ENCODE measurements at regions not wholly inside any gene's neighbourhood (a gene's known extent, or its start where the extent isn't known, plus 50 kb on each side); places are given as distances from the start of the nearest gene placed in this dataset.
A peak's percentile ranks its signal among the peaks of the same experiment; 100 is the strongest.
"Not testable (repeated sequence)": the region's sequence is repeated elsewhere in the genome, so short reads cannot be mapped to it uniquely, and the experiment has no call there.

DNA sequence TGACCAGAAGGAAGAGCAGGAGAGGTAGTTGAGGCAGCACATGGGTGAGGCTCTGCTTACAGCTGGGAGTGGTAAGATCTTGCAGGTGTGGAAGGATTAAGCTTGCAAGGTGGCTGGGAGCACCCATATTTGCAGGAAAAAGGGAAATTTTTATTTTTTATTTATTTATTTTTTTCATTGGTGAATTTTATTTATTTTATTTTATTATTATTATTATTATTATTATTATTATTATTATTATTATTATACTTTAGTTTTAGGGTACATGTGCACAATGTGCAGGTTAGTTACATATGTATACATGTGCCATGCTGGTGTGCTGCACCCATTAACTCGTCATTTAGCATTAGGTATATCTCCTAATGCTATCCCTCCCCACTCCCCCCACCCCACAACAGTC is 297.4 kb upstream of the BOD1L1 start:
- H3K36me3 Mint-ChIP-seq; H3K4me3 Mint-ChIP-seq; DNase-seq; H3K9me3 Mint-ChIP-seq; H3K4me1 Mint-ChIP-seq; H3K27ac Mint-ChIP-seq; ATAC-seq (replicated peaks); H3K27me3 Mint-ChIP-seq: not testable (repeated sequence)

DNA sequence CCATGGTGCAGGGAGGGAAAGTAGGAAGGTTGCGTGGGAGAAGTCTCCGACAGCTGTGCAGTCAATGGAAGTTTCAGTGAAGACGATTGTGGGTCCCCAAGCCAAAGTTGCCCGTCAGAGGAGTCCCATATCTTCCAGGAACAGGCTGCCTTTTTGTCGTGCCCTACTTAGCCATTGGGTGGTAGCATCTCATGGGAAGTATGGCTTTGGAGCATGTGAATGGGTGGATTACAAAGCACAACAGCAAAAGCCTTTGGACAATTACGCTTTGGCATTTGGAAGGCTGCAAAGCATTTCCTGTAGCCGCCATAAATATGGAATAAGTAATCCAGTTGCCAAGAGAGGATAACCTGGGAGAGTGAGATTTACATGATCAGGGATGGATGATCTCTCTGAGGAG is 300.7 kb upstream of the BOD1L1 start:
- Mint-ChIP-seq H3K9me3 (peaks cover 3 to 4% of the 10 kb centered on the region in 2 donors), H3K4me1 (no peaks in the 10 kb centered on the region), H3K36me3 (no peaks in the 10 kb centered on the region), H3K27ac (no peak overlapping the region), H3K4me3 (no peak overlapping the region), H3K27me3 (peaks cover 14 to 15% of the 10 kb centered on the region in 2 donors)
- DNase-seq = no peak
- ATAC-seq (replicated peaks) = no peak

DNA sequence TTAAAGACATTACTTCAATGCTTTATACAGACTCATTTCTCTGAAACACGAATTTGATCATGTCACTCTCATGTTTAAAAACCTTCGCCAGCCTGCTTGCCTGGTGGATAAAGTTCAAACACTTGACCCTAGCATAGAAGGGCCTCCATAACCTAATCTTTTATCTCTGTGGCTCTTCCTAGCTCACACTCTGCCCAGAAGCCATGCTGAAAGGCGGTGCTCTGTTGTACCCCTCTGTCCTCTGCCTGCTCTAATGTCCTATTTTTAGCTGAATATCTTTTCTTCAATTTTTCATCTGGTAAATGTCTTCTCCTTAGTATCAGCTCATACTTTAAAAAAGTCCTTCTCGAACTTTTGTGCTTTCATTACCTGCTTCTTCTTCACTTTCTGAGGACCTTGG is 302.6 kb upstream of the BOD1L1 start:
- Mint-ChIP-seq H3K4me3 (no peak overlapping the region), H3K27me3 (peaks cover 7 to 8% of the 10 kb centered on the region in 2 donors), H3K36me3 (no peaks in the 10 kb centered on the region), H3K27ac (no peak overlapping the region), H3K4me1 (no peaks in the 10 kb centered on the region), H3K9me3 (no peaks in the 10 kb centered on the region)
- DNase-seq (no peak), ATAC-seq (replicated peaks) (no peak)

DNA sequence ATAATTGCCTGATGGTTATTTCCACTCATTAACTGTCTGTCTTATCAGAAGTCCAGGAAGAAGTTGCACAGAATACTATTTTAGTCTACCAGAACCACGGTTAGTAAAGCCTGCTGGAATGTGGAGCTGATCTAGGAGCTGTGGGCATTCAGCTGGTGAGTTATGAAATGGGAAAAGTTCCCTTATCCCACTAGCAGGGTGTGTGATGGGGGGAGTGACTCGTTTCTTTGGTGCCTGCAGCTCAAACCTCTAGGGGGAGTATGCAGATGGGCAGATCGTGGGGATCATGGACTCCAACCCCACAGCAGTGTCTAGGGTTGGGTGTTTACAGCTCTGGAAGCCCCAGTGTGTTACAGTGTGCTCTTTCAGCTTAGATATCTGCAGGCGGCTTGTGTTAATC is 305.7 kb upstream of the BOD1L1 start:
- no peak overlapping the region for H3K27ac Mint-ChIP-seq
- no peak for ATAC-seq (replicated peaks)
- no peaks in the 10 kb centered on the region for H3K4me1 Mint-ChIP-seq
- no peak overlapping the region for H3K4me3 Mint-ChIP-seq
- H3K9me3 Mint-ChIP-seq = no peaks in the 10 kb centered on the region
- peaks cover 7 to 8% of the 10 kb centered on the region in 2 donors for H3K27me3 Mint-ChIP-seq
- no peaks in the 10 kb centered on the region for H3K36me3 Mint-ChIP-seq
- DNase-seq = no peak

DNA sequence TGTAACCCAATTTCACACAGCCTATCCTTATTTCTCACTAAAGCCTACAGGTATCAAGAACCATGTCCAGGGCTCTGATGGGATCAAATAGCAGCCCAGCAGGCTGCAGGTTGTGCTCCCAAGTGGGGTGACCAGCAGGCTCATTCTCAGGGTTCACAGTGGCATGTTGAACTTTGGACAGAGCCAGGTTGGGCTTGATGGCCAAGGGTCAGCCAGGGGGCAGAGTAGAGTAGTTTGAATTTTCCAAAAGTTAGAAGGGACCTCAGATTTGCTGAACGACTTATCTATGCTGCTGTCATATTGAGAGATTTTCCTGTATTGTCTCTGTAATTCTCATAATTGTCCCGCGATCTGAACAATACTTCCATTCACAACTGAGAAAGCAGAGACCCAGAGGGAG is 310.8 kb upstream of the BOD1L1 start:
- H3K4me1 Mint-ChIP-seq = no peaks in the 10 kb centered on the region
- H3K27ac Mint-ChIP-seq = no peak overlapping the region
- no peaks in the 10 kb centered on the region for H3K36me3 Mint-ChIP-seq
- H3K4me3 Mint-ChIP-seq = no peak overlapping the region
- no peaks in the 10 kb centered on the region for H3K9me3 Mint-ChIP-seq
- DNase-seq = no peak
- no peaks in the 10 kb centered on the region for H3K27me3 Mint-ChIP-seq
- ATAC-seq (replicated peaks) = no peak

DNA sequence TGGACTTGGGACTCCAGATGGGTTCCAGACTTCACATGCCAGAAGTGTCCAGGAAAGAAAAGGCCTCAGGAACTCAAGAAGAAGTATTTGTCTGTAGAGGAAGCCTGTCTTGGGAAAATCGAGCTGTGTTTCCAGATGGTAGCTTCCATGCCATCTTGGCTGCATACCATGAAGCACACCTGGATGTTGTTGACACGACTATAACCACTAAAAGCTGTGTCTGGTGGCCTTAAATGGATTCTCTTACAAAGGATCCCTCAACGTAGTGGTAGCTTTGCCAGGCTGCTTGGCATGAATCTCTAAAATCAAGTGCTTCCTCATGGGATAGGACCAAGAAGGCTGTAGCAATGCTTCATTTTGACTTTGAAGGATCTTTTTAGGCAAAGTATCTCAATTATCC is 313.4 kb upstream of the BOD1L1 start:
- Mint-ChIP-seq H3K36me3 (no peaks in the 10 kb centered on the region), H3K4me3 (no peak overlapping the region), H3K9me3 (no peaks in the 10 kb centered on the region), H3K4me1 (no peaks in the 10 kb centered on the region), H3K27ac (no peak overlapping the region), H3K27me3 (no peaks in the 10 kb centered on the region)
- ATAC-seq (replicated peaks) (no peak), DNase-seq (no peak)

DNA sequence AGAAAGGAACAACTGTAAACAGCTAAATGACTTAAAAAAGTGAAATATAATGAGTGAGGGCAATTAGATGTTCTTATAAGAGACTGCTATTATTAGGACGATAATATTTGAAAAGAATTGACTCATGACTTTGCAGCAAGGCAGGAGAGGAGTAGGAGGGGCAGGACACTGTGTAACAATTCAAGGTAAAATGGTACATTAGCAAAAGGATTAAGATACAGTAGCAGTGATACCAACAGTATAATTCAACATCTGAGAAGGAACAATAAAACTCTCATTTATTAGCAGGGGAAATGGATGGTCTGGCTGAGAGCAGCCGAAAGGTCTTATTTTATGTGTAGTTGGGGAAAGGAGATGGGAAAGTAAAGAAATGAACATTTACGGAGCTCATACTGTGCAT is 315.5 kb upstream of the BOD1L1 start:
- H3K36me3 Mint-ChIP-seq = no peaks in the 10 kb centered on the region
- ATAC-seq (replicated peaks) (no peak), DNase-seq (no peak)
- H3K4me1 Mint-ChIP-seq = peaks cover 5 to 7% of the 10 kb centered on the region in 2 donors
- H3K4me3 Mint-ChIP-seq = no peak overlapping the region
- no peak overlapping the region for H3K27ac Mint-ChIP-seq
- H3K27me3 Mint-ChIP-seq = no peaks in the 10 kb centered on the region
- H3K9me3 Mint-ChIP-seq = no peaks in the 10 kb centered on the region

DNA sequence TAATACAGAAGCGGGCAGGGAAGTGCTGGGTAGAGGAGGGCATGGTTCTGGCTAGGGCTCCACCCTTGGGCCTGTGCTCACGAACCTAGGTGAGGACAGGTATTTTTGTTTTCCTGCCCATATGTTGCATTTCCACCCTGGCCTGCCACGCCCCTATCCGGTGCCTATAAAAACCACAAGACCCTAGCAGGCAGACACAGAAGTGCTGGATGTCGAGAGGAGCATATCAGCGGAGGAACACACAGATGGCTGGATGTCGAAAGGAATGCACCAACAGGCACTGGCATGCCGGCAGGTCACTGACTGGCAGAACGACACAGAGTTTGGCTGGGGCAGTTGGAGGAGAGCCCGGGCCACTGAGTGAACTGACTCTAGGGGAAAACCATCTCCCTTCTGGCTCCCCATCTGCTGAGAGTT is 316.6 kb upstream of the BOD1L1 start:
- no peak overlapping the region for H3K27ac Mint-ChIP-seq

DNA sequence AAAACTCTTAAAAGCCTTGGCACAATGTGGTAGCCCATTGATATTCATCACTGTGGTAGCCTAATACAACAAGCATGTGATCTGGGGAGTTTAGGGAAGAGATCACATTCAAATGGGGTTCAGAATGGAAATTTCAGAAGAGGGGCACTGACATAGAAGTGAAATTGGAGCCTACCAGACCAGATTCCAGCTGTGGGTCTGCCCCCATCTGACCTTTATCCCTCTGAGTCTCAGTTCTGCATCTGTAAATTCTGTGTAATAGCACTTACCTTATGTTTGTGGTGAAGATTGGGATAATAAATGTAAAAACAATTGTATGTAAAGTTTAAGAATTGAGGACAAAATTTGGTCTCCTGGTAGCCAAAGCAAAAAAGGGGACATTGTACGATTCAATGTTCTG is 320.4 kb upstream of the BOD1L1 start:
- DNase-seq (no peak), ATAC-seq (replicated peaks) (peak; percentile 65 to 88)
- no peak overlapping the region for H3K27ac Mint-ChIP-seq
- no peaks in the 10 kb centered on the region for H3K36me3 Mint-ChIP-seq
- peaks cover 5 to 20% of the 10 kb centered on the region in 2 donors for H3K4me1 Mint-ChIP-seq
- no peaks in the 10 kb centered on the region for H3K9me3 Mint-ChIP-seq
- no peaks in the 10 kb centered on the region for H3K27me3 Mint-ChIP-seq
- H3K4me3 Mint-ChIP-seq = no peak overlapping the region

More for the DNA sequence above, 316.6 kb upstream of the BOD1L1 start:
- H3K27me3 Mint-ChIP-seq = no peaks in the 10 kb centered on the region
- DNase-seq = no peak
- H3K4me1 Mint-ChIP-seq = peaks cover 5 to 14% of the 10 kb centered on the region in 2 donors
- H3K9me3 Mint-ChIP-seq = no peaks in the 10 kb centered on the region
- no peak for ATAC-seq (replicated peaks)
- no peaks in the 10 kb centered on the region for H3K36me3 Mint-ChIP-seq
- H3K4me3 Mint-ChIP-seq = no peak overlapping the region

DNA sequence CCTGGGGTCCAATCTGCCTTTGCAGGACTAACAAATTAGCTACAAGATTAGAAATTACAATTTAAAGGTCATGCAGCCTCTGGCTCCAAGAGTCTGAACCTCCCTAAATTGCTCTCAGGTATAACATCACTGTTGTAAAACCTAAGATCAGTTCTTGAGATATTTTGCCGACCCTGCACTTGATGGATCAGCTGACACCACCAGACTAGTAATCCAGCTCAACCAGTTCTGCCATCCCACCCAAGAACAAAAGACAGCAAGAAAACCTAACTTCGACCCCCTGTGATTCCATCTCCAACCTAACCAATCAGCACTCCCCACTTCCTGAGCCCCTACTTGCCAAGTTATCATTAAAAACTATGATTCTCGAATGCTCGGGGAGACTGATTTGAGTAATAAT is 323.0 kb upstream of the BOD1L1 start:
- ATAC-seq (replicated peaks) (no peak), DNase-seq (no peak)
- Mint-ChIP-seq H3K27me3 (no peaks in the 10 kb centered on the region), H3K4me1 (peaks cover 5 to 20% of the 10 kb centered on the region in 2 donors), H3K4me3 (no peak overlapping the region), H3K36me3 (no peaks in the 10 kb centered on the region), H3K9me3 (no peaks in the 10 kb centered on the region), H3K27ac (no peak overlapping the region)

DNA sequence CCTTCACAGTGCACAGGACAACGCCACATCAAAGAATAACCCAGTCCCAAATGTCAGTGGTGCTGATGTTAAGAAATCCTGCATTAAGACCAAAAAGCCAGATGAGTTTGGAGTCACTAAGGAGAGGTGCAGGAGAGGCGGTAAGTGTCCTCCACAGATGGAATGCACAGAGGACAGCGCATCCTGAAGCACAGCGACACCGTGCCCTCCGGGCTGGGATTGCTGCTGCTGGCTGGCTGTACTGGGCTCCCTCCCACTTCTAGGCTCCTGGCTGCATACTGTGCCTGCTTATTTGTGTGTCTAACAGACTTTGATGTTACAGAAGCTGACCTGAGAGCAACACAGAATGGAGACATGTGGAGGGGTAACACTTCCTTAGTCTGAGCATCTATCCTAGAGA is 325.6 kb upstream of the BOD1L1 start:
- H3K27me3 Mint-ChIP-seq = no peaks in the 10 kb centered on the region
- DNase-seq (no peak), ATAC-seq (replicated peaks) (no peak)
- no peak overlapping the region for H3K27ac Mint-ChIP-seq
- H3K9me3 Mint-ChIP-seq = no peaks in the 10 kb centered on the region
- H3K36me3 Mint-ChIP-seq = no peaks in the 10 kb centered on the region
- H3K4me1 Mint-ChIP-seq = peaks cover 0 to 17% of the 10 kb centered on the region in 2 donors
- no peak overlapping the region for H3K4me3 Mint-ChIP-seq

DNA sequence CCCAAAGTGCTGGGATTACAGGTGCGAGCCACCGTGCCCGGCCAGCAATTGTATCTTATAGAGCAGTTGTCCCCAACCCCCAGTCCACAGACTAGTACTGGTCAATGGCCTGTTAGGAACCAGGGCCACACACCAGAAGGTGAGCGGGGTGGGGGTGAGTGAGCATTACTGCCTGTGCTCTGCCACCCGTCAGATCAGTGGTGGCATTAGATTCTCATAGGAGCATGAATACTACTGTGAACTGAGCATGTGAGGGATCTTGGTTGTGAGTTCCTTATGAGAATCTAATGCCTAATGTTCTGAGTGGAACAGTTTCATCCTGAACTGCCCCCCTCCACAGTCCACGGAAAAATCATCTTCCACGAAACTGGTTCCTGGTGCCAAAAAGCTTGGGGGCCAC is 328.0 kb upstream of the BOD1L1 start:
- Mint-ChIP-seq H3K4me1 (peaks cover 2 to 22% of the 10 kb centered on the region in 2 donors), H3K36me3 (no peaks in the 10 kb centered on the region), H3K27ac (no peak overlapping the region), H3K4me3 (no peak overlapping the region), H3K27me3 (no peaks in the 10 kb centered on the region), H3K9me3 (no peaks in the 10 kb centered on the region)
- no peak for DNase-seq
- ATAC-seq (replicated peaks) = no peak

DNA sequence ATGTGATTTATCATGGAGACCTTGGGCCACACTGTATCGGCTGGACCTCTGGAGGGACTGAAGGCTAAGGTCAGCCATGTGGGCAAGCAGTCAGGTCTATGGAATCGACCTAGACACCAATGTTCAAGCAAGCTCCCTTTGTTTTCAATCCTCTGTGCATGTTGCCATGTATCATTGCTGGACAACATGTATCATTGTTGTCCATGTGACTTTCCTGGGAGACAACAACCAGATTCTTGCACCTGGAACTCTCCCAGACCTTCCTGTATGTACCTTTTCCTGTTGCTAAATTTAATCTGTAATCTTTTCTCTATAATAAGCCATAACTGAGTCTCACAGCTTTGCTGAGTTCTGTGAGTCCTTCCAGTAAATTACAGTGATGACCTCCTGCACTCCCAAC is 329.4 kb upstream of the BOD1L1 start:
- Mint-ChIP-seq H3K4me3 (no peak overlapping the region), H3K27me3 (no peaks in the 10 kb centered on the region), H3K36me3 (no peaks in the 10 kb centered on the region), H3K9me3 (no peaks in the 10 kb centered on the region), H3K4me1 (peaks cover 2 to 22% of the 10 kb centered on the region in 2 donors), H3K27ac (no peak overlapping the region)
- ATAC-seq (replicated peaks) (no peak), DNase-seq (no peak)

DNA sequence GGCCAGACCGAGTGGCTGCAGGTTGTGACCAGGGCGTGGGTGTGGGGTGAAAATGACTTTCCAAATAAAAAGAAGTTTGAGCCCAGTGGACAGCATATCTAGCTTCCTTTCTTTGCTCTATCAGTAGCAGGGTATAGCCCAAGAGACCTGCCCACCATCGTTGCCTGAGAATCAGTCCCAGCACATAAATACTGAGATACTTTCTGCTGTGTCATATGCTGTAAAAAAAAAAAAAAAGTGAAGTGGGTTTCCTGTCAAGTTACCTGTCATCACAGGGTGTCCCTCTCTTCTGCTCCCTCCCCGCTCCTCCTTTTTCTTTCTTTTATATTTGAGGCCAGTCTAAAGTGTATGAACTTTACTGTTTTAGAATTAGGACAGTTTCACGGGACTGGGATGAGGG is 330.3 kb upstream of the BOD1L1 start:
- Mint-ChIP-seq H3K36me3 (no peaks in the 10 kb centered on the region), H3K4me3 (peak overlapping the region in 1 of 2 donors; percentile 31), H3K9me3 (no peaks in the 10 kb centered on the region), H3K27me3 (no peaks in the 10 kb centered on the region), H3K4me1 (peaks cover 2 to 17% of the 10 kb centered on the region in 2 donors), H3K27ac (no peak overlapping the region)
- no peak for DNase-seq
- peak; percentile 21 to 31 for ATAC-seq (replicated peaks)

DNA sequence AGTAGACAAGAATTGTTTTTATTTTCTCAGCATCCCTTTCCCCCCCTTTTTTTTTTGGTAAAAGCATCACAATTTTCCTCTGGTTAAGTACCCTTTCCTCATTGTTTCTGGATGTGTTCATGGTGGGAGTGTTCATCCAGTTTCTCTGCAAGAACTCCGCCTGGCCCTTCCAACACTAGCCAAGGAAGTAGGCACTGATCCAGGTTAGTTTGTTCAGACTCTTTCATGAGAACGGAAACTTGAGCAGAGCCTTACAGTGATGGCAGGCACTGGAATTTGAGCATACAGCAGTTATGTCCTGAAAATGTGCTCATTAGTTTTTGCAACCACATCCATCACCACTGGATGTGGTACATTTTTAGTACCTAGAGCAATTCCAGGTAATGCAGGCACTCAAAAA is 336.1 kb upstream of the BOD1L1 start:
- Mint-ChIP-seq H3K9me3 (no peaks in the 10 kb centered on the region), H3K27me3 (no peaks in the 10 kb centered on the region), H3K36me3 (no peaks in the 10 kb centered on the region), H3K27ac (no peak overlapping the region), H3K4me1 (peaks cover under 1 to 8% of the 10 kb centered on the region in 2 donors), H3K4me3 (no peak overlapping the region)
- no peak for DNase-seq
- ATAC-seq (replicated peaks) = no peak

Measured in stimulated activated naive B cell treated with anti-CD40 and anti-IgM and Interleukin-4, amounts not matched to agents 10 μg/mL and 1 μg/mL and 100 μg/mL, for 72 hours (primary cell).